GM18951 (cell line): ENCODE measurements at regions not wholly inside any gene's neighbourhood (a gene's known extent, or its start where the extent isn't known, plus 50 kb on each side); places are given as distances from the start of the nearest gene placed in this dataset.

ENCODE experiments used
- POLR2A ChIP-seq: IDR thresholded peaks from 4 replicates; pipeline ENCODE4 v1.6.1; 2011; ENCODE audit warnings: mild to moderate bottlenecking; ENCODE audit not compliant: insufficient read length, insufficient read depth; ENCODE audit errors: extremely low read depth
- in situ Hi-C: fragments of 300-500 bp; cut with MboI; formaldehyde crosslinking; loops from one replicate; pipeline ENCODE4 v1.12.0; 2022; ENCODE audit warnings: low sequenced_read_pairs, mixed read lengths, inconsistent platforms; ENCODE audit not compliant: unreplicated experiment

- in situ Hi-C loops = no loop called here
- no peak for TF ChIP-seq POLR2A
These were observed 178.7 kb upstream of the NR3C1 start for GRCh38 chr5:143582176-143582575.

- TF ChIP-seq POLR2A = no peak
- in situ Hi-C loops = no loop called here
These were observed 178.2 kb upstream of the NR3C1 start for GRCh38 chr5:143581649-143582048.

GRCh38 chr5:143581147-143581546 lies 177.7 kb upstream of the NR3C1 start:
- no peak for TF ChIP-seq POLR2A
- in situ Hi-C loops = no loop called here

- no peak for TF ChIP-seq POLR2A
These were observed 173.4 kb upstream of the NR3C1 start for GRCh38 chr5:143576711-143577484.

GRCh38 chr5:143575286-143575685 lies 171.8 kb upstream of the NR3C1 start:
- TF ChIP-seq POLR2A = no peak
- in situ Hi-C loops = no loop called here

More at GRCh38 chr5:143576711-143577484, 173.4 kb upstream of the NR3C1 start:
- in situ Hi-C loops = no loop called here

- no peak for TF ChIP-seq POLR2A
- in situ Hi-C loops = no loop called here
These were observed 170.8 kb upstream of the NR3C1 start for GRCh38 chr5:143574236-143574635.

GRCh38 chr5:143573568-143574170 lies 170.2 kb upstream of the NR3C1 start:
- no peak for TF ChIP-seq POLR2A
- in situ Hi-C loops = no loop called here

GRCh38 chr5:143572671-143573070 lies 169.2 kb upstream of the NR3C1 start:
- TF ChIP-seq POLR2A = no peak
- in situ Hi-C loops = no loop called here

- no peak for TF ChIP-seq POLR2A
- in situ Hi-C loops = no loop called here
These were observed 168.4 kb upstream of the NR3C1 start for GRCh38 chr5:143571642-143572624.

- no peak for TF ChIP-seq POLR2A
- in situ Hi-C loops = no loop called here
These were observed 167.5 kb upstream of the NR3C1 start for GRCh38 chr5:143570989-143571388.

- no peak for TF ChIP-seq POLR2A
- in situ Hi-C loops = no loop called here
These were observed 166.5 kb upstream of the NR3C1 start for GRCh38 chr5:143569722-143570567.

- TF ChIP-seq POLR2A = no peak
These were observed 165.8 kb upstream of the NR3C1 start for GRCh38 chr5:143569213-143569701.

More at GRCh38 chr5:143569213-143569701, 165.8 kb upstream of the NR3C1 start:
- in situ Hi-C loops = no loop called here
